ENCODE measurements at regions not wholly inside any gene's neighbourhood (a gene's known extent, or its start where the extent isn't known, plus 50 kb on each side); places are given as distances from the start of the nearest gene placed in this dataset.

DNA sequence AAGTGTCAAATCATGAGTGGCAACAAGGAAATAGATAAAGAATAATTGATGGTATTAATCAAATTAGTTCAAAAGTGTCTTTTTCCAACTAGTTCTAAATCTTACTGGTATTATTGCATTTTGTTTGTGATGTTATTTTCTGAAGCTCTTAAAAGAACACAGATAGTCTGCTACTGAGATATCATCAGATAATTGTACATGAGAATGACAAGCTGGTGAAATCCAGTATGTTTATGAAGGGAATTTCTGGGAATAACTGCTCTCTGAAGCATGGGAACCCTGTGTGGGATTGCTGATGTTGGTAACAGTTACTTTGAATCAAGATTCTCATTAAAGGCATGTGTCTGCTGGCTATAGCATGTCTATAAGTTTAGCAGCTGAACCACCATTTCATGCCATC, 190.3 kb upstream of the CDIN1 start:
- no peak overlapping the region for H3K4me3 Mint-ChIP-seq
- POLR2A ChIA-PET, result no interaction called here
- DNase-seq (no peak), ATAC-seq (no peak)
- H3K36me3 Mint-ChIP-seq (ENCODE audit: low read depth), result no peaks in the 10 kb centered on the region
- CTCF ChIA-PET, result interaction anchor here (0.6 kb wide), 1 partner anchor 526 kb away, joined by 4 read pairs; no protein-coding TSS in a partner anchor
- intact Hi-C loops (cut with micrococcal nuclease), result no loop called here
- no peak for TF ChIP-seq CTCF (IDR thresholded peaks at IDR 0.05)
- no peak overlapping the region for H3K27ac Mint-ChIP-seq
- H3K27me3 Mint-ChIP-seq, result no peaks in the 10 kb centered on the region
- no peaks in the 10 kb centered on the region for H3K4me1 Mint-ChIP-seq (ENCODE audit: low read depth)
- no peaks in the 10 kb centered on the region for H3K9me3 Mint-ChIP-seq

DNA sequence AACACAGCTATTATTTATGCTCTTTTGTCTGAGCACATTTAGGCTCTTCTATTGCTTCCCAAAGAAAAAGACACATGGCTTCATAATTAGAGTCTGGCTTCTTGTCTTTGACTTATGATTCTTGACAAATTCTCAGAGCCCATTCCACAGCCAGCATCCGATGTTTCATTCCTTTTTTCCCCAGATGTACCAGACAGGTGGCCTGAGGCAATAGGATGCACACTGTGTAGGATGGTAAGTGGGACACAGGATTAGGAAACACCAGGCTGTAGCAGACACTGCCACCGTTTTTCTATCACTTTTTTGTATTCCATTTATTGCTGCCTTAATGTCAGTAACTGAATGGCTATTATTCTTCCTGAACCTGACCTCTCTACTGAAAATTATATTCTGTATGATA, 188.9 kb upstream of the CDIN1 start:
- H3K27me3 Mint-ChIP-seq, result no peaks in the 10 kb centered on the region

GRCh38 chr15:36392676-36393266, 186.7 kb upstream of the CDIN1 start:
- no peaks in the 10 kb centered on the region for H3K9me3 Mint-ChIP-seq
- ATAC-seq, result no peak
- no peak for TF ChIP-seq CTCF (IDR thresholded peaks at IDR 0.05)
- no peaks in the 10 kb centered on the region for H3K4me1 Mint-ChIP-seq (ENCODE audit: low read depth)
- ChIA-PET CTCF (no interaction called here), POLR2A (no interaction called here)
- DNase-seq, result no peak
- no peak overlapping the region for H3K4me3 Mint-ChIP-seq
- intact Hi-C loops (cut with micrococcal nuclease), result no loop called here
- no peak overlapping the region for H3K27ac Mint-ChIP-seq
- no peaks in the 10 kb centered on the region for H3K27me3 Mint-ChIP-seq
- H3K36me3 Mint-ChIP-seq (ENCODE audit: low read depth), result no peaks in the 10 kb centered on the region

More for the DNA sequence above, 188.9 kb upstream of the CDIN1 start:
- Mint-ChIP-seq H3K27ac (no peak overlapping the region), H3K4me1 (ENCODE audit: low read depth) (no peaks in the 10 kb centered on the region), H3K4me3 (no peak overlapping the region), H3K9me3 (no peaks in the 10 kb centered on the region), H3K36me3 (ENCODE audit: low read depth) (no peaks in the 10 kb centered on the region)
- ChIA-PET CTCF (no interaction called here), POLR2A (no interaction called here)
- TF ChIP-seq CTCF (IDR thresholded peaks at IDR 0.05), result no peak
- ATAC-seq, result no peak
- DNase-seq, result no peak
- intact Hi-C loops (cut with micrococcal nuclease), result no loop called here

GRCh38 chr15:36398212-36398611, 181.2 kb upstream of the CDIN1 start:
- Mint-ChIP-seq H3K27me3 (no peaks in the 10 kb centered on the region), H3K4me1 (ENCODE audit: low read depth) (no peaks in the 10 kb centered on the region), H3K36me3 (ENCODE audit: low read depth) (no peaks in the 10 kb centered on the region), H3K27ac (no peak overlapping the region), H3K4me3 (no peak overlapping the region), H3K9me3 (no peaks in the 10 kb centered on the region)
- ATAC-seq (no peak), DNase-seq (no peak)
- intact Hi-C loops (cut with micrococcal nuclease), result no loop called here
- ChIA-PET POLR2A (no interaction called here), CTCF (no interaction called here)
- TF ChIP-seq CTCF (IDR thresholded peaks at IDR 0.05), result no peak

DNA sequence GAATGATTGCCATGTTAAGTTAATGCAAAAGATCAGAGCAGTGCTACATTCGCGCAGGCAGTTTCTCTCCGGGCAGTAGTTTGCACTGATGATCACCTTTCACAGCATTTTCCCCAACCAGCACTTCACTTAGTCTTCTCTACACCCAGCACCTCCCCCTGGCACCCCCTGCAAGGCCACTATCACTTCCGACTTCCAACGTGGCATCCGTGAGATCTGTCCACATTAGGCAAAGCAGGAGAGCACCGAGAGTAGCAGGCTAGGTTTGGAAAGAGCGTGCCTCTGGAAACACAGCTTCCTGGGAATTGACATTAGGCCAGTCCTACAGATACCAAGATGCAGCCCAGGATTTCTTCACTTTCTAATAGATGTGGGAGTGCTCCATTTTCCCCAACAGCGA, 180.2 kb upstream of the CDIN1 start:
- no peak for DNase-seq
- CTCF ChIA-PET, result no interaction called here
- Mint-ChIP-seq H3K4me1 (ENCODE audit: low read depth) (no peaks in the 10 kb centered on the region), H3K9me3 (no peaks in the 10 kb centered on the region), H3K27me3 (no peaks in the 10 kb centered on the region), H3K36me3 (ENCODE audit: low read depth) (no peaks in the 10 kb centered on the region), H3K4me3 (no peak overlapping the region), H3K27ac (no peak overlapping the region)
- intact Hi-C loops (cut with micrococcal nuclease), result no loop called here
- no peak for TF ChIP-seq CTCF (IDR thresholded peaks at IDR 0.05)
- no peak for ATAC-seq
- POLR2A ChIA-PET, result no interaction called here
